Frontal cortex (tissue), 3 donors: ENCODE measurements at regions not wholly inside any gene's neighbourhood (a gene's known extent, or its start where the extent isn't known, plus 50 kb on each side); places are given as distances from the start of the nearest gene placed in this dataset.

Experiments used
- DNase-seq, 2 donors: peaks; one replicate each; pipeline ENCODE4 v3.0.0; 2012; ENCODE audit warnings: low spot score in 2 of 2
- FAIRE-seq: peaks from 2 replicates; lab custom pipeline; 2012; peaks lifted over from hg19 to GRCh38; lab: Jason Lieb, UNC
- donor health status: control.
- donor health status: control.
- donor health status: control.

DNA sequence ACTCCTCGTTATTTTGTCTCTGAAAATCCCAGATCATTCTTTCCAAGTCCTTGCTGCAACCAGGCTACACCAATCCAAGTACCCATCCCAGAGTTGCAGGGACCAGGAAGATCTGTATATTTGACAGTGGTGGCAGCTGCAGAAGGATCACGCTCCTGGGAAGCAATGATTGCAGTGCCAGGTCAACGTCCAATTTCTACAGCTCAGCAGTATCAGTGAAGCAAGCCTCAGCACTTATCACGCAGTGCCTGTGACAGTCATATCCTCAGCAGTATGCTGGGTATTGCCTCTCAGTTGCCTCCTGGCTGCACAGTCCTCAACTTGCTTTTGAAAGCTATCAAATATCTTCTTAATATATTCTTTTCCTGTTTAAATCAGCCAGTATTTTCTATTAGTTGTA is 66.7 kb downstream of the BARHL2 start:
- no peak for DNase-seq
- FAIRE-seq, result no peak

DNA sequence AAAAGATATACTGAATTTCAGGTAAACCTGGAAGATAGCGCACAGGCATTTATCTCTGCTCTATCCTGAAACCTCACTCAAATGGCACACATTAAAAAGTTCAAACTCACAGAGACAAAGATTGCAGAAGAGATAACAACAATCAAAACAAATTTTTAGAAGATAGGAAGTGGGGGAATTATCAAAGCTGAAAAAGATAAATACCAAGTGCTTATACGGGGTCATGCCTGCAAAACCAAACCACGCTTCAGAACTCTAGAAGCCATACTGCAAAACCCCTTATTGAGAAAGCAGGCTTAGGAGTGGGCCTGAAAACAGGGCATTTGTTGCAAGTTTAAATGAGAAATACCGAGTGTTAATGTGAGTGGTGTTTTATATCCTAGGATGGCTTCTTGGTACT is 76.8 kb downstream of the BARHL2 start:
- DNase-seq (no peak), FAIRE-seq (no peak)

DNA sequence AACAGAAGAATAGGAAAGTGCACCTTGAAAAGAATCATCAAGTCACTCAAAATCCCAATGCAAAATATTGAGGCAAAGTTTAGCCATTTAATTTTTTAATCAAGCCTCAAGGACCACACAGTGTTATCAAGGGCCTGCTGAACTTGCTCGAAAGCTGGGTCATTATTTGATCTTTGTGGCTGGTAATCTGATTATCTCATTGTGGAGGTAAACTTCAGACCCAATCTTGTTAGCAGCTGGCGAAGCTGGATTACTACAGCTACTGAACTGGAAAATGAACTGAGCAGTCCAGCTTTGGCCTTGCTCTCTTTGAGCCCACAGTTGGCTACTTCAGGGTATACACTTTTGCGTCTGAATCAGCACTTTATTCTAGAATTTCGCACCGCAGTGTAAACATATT is 94.4 kb downstream of the BARHL2 start:
- no peak for FAIRE-seq
- no peak for DNase-seq

DNA sequence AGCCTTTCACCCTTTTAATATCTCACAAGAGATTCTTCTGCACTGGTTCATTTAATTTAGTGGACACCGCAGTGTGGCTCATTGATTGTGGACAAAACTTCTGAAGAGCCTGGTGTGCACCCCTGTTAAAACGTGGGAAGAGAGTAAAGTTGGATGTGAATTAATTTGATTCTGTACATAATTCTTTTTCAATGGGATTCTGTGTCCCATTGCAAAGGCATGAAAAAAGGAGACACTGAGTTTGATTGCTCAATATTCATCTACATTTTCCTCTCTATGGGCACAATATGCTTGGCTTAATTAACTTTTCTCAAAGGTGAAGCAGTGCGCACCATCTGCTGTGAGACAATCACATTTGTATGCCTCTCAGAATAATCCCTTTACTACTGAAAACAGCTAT is 95.1 kb downstream of the BARHL2 start:
- FAIRE-seq, result no peak

DNA sequence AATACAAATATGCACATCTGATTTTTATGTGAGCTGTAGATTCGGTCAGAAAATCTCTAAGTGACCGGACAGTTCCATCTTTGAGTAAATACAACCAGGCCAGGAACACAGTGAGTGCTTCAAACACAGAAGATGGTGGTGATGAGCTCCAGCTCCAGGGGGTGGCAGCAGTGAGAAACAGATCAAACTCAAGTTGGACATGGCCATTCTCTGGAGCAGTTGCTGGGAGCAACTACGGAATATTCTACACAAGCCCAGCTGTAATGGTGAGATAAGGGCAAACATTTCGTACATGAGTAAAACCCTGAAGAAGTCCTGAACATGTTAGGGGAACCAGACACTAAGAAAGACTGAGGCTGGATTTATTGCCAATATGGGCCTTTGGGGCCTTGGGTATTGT is 100.7 kb downstream of the BARHL2 start:
- FAIRE-seq (no peak), DNase-seq (no peak)

More for the DNA sequence above, 95.1 kb downstream of the BARHL2 start:
- DNase-seq, result no peak

DNA sequence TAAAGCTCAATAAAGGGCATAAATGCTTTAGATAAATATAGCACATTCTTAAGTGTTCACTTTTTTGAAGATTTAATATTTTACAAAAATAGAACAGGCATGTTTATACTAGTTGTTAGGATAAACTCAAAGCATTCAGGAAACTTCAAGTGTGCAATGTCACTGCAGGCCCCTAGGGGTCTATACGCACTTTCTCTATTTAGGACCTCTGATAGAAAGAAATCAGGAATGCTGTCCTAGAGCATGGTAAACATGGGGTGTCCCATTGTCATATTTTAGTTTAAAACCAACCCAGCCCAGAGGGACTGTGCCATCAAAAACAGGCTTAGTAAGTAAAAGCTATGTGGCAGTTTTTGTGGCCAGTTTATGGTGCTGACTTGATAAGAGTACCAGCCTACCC is 102.2 kb downstream of the BARHL2 start:
- no peak for DNase-seq
- no peak for FAIRE-seq

DNA sequence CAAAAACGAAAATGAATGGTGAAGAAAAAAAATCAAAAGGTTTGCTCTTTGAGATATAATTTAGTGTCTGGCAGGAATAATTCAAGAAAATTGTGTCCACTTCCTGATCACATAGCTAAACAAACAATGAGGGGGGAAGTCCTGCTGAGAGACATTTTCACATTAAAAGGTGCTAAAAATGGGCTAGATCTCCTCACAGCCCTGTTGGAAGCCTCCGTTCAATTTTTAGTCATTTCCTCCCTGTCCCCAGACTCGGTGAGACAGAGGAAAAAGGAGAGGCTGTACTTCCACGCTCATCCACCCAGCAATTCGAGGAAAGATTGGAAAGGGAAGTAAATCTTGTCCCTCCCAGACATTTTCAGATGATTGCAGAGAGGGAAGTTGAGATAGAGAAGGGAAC is 103.7 kb downstream of the BARHL2 start:
- no peak for FAIRE-seq
- DNase-seq, result no peak

DNA sequence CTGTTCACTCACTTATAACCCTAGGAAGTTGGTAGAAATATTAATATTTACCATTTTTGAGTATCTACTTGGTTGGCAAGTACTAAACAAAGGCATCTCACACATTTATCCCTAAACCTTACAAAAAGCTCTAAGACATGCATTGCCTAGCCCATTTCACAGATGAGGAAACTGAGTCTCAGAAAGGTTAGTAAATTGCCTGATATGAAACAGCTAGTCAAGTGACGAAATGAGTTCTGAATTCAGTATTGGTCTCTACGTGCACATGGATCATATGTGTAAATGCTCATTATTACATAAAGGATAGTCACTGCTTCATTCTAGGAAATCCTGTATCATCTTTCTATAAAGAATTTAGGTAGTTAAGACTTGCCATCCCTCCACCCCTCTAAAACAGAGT is 105.1 kb downstream of the BARHL2 start:
- FAIRE-seq, result no peak

DNA sequence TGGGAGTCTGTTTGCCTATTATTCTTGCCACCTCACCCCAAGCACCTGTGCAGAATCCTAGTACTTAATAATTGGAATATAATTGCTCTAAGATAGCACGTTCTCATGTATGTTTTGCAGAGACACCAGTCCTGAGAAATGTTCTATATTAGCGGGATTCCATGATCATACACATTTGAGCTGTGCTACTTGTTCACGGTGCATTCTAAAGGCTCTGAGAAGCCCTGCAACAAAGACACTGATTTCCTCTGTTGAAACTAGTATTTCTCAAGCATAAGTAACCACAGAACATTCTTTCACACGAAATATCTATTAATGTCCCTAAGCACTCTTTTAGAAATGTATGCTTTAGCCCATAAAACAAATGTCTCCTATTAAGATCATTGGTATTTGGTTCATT is 109.4 kb downstream of the BARHL2 start:
- FAIRE-seq, result no peak
- no peak for DNase-seq

More for the DNA sequence above, 105.1 kb downstream of the BARHL2 start:
- no peak for DNase-seq

DNA sequence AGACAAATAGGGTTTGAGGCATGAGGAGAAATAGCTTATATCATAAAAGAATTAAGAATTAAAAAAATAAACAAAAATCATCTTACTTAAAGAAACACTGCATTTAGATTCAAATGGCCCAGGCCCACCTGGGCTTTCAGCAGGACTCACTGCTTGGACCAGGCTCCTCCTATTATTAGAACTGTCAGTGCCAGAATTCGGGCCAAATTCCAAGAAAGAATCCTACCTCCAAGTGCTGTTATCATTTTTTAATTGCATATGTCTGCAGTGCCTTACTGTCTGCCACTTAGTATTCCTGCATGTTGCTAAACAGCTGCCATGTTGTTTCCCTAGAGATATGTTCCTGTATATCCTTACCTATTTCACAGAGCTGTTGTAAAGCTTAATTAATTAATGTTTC is 112.0 kb downstream of the BARHL2 start:
- DNase-seq (no peak), FAIRE-seq (no peak)

DNA sequence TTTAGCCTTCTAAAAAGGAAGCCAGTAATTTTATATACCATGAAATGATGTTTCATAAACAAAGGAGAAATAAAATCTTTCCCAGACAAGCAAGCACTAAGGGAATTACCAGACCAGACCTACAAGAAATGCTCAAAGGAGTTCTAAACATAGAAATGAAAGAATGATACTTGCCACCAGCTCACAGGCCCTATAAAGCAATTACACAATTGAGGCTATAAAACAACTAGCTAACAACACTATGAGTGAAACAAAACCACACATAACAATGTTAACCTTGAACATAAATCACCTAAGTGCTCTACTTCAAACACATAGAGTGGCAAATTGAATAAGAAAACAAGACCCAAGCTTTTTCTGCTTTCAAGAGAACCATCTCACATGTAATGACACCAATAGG is 123.8 kb downstream of the BARHL2 start:
- no peak for FAIRE-seq
- DNase-seq, result no peak

DNA sequence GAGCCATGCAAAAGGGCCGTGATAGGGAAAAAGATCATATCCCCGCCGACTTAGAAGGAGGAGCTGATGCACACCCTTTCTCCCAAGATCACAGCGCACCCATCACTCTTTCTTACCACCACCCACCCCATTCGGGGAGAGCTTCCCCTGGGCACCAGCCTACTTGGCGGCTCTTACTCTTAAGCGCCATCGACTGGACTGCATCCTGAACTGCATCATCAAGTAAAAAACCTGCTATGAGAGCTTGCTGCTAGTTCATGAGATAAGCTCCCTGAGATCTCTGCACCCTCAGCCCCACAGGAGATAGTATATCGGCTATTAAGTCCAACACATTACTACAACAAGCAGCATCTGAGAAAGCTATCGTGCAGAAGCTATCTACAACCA is 125.1 kb downstream of the BARHL2 start:
- FAIRE-seq (no peak), DNase-seq (no peak)

DNA sequence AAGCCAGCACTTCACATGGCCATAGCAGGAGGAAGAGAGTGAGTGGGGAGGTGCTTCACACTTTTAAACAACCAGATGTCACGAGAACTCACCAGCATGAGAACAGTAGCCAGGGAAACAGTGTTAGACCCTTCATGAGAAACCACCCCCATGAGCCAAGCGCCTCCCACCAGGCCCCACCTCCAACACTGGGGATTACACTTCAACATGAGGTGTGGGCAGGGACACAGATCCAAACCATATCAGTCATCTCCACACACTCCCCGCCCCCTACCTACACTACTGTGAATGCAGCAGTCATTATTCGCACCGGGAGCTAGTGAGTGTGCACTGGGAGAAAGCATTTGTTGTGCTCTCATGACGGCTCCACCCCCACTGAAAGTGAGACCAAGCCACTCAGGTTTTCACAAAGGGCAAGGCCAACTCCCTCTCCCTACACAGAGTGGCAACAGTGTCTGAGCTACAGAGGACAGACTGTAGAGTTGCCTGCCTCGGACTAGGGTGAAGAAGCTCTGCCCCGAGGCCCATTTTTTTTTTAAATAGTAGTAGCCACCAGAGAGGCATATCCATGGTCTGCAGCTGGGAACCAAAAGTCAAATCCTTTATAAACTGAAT is 125.6 kb downstream of the BARHL2 start:
- FAIRE-seq (no peak), DNase-seq (no peak)

DNA sequence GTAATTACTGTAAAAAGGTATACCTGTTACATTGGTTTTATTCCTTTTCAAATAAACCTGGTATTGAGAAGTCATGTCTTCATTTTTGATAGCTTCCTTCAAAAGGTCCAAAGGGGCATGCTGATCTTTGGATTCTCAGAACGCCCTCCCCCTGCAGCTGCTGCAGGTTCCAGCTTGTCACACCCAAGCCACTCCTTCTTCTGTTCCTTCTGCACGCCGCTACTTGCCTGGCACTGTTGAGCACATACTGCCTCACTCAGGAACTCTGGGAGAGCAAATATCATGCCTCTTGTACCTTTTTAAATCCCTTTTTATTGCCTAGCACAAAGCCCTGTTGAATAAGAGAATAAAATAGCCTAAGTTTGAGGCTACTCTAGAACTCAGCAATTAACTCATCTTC is 136.9 kb downstream of the BARHL2 start:
- no peak for FAIRE-seq
- no peak for DNase-seq

DNA sequence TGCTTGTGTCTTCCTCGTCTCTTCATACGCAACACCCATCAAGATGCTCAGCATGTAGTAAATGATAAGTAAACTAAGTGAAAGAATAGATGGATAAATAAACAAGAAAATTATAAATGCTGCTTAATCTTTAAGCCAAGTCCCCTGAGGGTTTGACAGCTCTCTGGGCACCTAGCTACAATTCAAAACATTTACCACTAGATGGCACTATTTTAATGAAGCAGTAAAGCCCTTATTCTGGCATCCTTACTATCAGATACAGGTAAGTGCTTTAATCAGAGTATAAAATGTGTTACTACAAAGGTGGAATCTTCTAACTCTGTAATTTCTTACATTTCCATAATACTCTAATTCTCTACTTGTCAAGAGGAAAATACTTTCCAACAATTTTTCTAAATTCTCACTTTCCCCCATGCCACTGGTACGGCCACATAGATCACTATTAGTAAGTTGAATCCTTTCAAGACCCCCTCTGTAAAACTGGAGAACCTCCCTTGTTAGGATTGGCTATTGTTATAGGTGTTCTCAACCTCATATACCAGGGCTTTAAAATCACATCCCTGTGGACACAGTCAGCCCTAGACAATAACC is 137.8 kb downstream of the BARHL2 start:
- peak; percentile 8 to 34 for DNase-seq

DNA sequence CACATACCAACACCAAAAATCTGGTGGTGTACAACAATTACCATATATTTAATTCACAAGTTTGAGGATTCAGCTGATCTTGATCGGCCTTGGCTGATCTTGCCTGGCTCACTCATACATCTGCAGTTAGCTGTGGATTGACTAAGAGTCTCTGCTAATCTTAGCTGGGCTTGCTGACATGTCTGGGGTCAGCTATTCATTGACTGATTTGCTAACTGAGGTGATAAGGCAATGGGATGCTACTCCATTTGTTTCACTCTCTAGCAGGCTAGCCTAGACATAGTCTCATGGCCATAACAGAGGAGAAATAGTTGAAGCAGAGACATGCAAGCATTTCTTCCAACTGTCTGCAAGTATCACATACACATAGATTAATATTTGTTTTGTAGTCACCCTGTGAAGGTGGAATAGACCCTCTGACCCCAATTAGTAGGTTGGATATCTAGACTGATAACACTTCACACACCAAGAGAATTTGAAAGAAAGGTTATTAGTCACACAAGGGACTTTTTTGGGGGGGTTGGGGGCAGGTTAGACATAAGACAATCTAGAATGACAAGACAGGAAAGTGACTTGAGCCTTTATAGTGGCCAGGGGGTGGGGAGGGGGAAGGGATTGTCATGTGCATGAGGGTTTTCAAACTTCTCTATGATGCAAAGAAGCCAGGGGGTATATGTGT is 142.3 kb downstream of the BARHL2 start:
- no peak for DNase-seq
- no peak for FAIRE-seq

More for the DNA sequence above, 137.8 kb downstream of the BARHL2 start:
- FAIRE-seq, result no peak

DNA sequence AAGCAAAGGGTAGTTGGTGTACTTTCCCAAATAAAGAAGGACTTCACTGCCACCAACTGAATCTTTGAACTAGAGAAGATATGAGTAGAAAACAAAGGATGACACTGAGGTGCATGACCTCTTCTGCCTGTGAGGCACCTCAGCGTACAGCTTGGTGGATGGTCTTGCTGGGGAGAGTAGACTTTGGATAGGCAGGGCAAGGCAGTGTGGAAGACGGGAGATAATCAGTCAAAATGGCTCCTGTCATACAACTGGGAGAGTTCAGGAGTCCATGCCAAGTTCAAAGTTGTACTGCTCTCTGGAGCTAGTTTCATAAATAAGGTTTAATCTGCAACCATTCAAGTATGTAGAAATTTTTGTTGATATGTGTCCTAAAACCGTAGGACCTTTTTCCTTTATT is 143.4 kb downstream of the BARHL2 start:
- DNase-seq (no peak), FAIRE-seq (no peak)

DNA sequence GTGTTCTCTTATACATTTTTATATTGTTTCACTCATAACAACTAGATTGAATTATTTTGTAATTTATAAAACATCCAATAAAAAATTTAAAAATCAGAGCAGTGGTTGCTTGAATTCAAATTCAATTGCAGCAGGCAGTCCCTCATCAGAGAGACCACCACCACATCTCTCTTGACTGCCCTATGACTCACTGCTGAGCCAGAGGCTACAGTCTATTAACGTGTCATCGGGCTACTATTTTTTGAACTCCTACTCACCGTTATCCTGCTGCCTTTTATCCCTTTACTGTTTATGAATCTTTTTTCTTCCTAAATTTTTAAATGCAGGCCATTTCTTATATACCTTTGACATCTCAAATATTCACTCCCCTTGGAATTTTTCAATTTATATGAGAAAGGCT is 144.7 kb downstream of the BARHL2 start:
- DNase-seq (no peak), FAIRE-seq (no peak)

DNA sequence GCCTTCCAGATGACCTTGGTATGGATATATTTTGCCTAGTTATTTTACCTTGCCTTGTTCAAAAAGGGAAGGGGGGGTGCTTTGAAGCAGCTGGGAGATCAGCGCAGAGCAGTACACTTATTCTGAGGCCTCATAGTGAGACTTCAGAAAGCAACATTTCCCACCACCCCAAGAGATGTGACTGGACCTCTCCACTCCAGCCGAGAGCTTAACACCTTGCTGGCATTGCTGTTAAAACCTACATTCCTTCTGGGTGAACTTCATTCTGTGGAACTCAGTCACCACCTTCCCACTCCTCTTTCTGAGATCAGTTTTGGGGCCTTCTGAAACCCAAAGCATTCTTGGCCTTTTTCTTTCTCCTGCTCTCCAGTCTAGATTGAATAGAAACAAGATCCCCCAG is 148.7 kb downstream of the BARHL2 start:
- no peak for DNase-seq

DNA sequence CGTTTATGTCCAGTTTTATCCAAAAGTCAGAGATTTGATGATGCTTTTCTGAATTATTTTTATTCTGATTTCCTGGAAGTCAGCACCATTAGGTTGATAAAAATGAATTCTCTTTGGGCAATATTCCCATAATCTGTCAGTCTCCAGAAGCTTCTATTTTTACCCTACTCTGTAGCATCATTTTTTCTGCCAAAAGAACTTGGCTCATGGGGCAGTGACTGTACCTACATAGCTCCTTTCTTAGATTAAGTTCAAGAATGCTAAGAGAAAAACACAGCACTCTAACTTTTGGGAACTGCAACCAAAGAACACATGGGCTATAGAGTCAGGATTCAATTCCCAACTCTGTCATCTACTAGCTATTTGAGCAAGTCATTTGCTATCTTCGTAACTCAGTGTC is 152.9 kb downstream of the BARHL2 start:
- no peak for FAIRE-seq
- no peak for DNase-seq

More for the DNA sequence above, 148.7 kb downstream of the BARHL2 start:
- FAIRE-seq, result no peak

DNA sequence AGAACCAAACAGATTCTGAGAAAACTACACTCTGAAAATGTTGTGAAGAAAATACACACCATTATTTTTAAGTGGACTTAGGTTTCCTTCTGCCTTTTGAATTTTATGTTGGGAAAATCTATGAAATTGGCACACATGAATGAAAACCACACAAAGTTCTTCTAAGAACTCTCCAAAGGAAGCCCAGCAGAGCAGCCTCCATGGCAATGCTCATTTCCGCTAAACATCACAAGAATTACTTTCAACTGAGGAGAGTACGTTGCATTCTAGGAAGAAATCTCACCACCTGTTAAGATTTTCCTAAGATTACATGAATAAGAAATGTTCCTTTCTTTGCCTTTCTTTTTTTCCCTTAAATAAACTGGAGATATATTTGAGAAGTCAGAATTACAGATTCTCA is 154.2 kb downstream of the BARHL2 start:
- DNase-seq (no peak), FAIRE-seq (no peak)

DNA sequence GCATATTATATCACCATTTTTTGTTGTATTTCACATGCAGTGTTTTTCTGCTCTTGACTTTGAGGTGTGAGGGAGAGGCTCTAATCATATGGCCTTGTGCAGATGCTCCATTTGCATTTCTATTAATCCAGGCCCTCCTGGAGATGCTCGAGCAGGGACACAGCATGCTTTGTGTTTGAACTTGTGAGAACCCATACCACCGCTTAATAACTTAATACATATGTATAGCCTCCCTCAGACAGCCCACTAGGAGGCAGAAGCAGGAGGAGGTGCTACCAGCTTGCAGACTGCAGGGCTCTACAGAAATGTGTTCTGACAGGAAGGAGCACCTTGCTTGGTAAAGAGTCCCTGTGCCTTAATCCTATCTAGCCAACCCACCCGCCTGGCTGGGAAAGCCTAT is 155.2 kb downstream of the BARHL2 start:
- no peak for DNase-seq

More for the DNA sequence above, 155.2 kb downstream of the BARHL2 start:
- no peak for FAIRE-seq
